HCT116 (cell line): ENCODE measurements at regions not wholly inside any gene's neighbourhood (a gene's known extent, or its start where the extent isn't known, plus 50 kb on each side); places are given as distances from the start of the nearest gene placed in this dataset.

ENCODE experiments used
- POLR2A ChIP-seq: IDR thresholded peaks from 2 replicates; pipeline ENCODE4 v1.7.0; 2011; ENCODE audit warnings: borderline replicate concordance; ENCODE audit not compliant: insufficient read depth, insufficient read length; ENCODE audit errors: extremely low read depth
- TF ChIP-seq, protein P1 (sequence below): IDR thresholded peaks from 2 replicates; pipeline ENCODE4 v1.6.1; 2011; ENCODE audit warnings: mild to moderate bottlenecking, low read length, moderate library complexity; ENCODE audit not compliant: insufficient replicate concordance; ENCODE audit errors: extremely low read depth
- TF ChIP-seq, protein P2 (sequence below), 3 experiments: fragments of 200-600 bp in 1 of 3; sonication (generic) in 1 of 3; IDR thresholded peaks in 2 of 3; conservative IDR thresholded peaks in 1 of 3; 2 replicates each; pipeline ENCODE4 v1.5.1; 2012 to 2017; ENCODE audit warnings: low read depth in 2 of 3, low read length in 2 of 3, antibody characterized with exemption in 1 of 3, borderline replicate concordance in 1 of 3, control low read depth in 1 of 3, mild to moderate bottlenecking in 1 of 3, mixed read lengths in 1 of 3, mixed run types in 1 of 3, moderate library complexity in 1 of 3; ENCODE audit not compliant: insufficient read depth in 1 of 3

DNA sequence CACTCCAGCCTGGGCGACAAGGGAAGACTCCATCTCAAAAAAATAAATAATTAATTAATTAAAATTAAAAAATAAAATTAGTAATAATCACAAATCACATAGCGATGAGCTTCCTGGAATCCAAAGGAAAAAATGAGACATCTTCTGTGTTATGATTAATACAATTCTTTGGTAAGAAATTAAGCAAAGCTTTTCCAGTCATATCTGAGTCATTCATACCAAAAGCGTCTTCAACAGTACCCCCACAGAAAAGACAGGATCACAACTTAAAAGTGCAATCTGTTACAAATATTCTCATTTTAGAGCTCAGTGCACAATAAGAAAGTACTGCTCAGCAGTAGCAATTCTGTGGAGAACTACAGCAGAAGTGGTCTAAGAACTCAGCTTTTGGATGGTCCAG is 168.5 kb upstream of the MXRA5 start:
- TF ChIP-seq, protein P1, sequence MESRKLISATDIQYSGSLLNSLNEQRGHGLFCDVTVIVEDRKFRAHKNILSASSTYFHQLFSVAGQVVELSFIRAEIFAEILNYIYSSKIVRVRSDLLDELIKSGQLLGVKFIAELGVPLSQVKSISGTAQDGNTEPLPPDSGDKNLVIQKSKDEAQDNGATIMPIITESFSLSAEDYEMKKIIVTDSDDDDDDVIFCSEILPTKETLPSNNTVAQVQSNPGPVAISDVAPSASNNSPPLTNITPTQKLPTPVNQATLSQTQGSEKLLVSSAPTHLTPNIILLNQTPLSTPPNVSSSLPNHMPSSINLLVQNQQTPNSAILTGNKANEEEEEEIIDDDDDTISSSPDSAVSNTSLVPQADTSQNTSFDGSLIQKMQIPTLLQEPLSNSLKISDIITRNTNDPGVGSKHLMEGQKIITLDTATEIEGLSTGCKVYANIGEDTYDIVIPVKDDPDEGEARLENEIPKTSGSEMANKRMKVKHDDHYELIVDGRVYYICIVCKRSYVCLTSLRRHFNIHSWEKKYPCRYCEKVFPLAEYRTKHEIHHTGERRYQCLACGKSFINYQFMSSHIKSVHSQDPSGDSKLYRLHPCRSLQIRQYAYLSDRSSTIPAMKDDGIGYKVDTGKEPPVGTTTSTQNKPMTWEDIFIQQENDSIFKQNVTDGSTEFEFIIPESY: no peak
- no peak for TF ChIP-seq POLR2A
- TF ChIP-seq, protein P2, sequence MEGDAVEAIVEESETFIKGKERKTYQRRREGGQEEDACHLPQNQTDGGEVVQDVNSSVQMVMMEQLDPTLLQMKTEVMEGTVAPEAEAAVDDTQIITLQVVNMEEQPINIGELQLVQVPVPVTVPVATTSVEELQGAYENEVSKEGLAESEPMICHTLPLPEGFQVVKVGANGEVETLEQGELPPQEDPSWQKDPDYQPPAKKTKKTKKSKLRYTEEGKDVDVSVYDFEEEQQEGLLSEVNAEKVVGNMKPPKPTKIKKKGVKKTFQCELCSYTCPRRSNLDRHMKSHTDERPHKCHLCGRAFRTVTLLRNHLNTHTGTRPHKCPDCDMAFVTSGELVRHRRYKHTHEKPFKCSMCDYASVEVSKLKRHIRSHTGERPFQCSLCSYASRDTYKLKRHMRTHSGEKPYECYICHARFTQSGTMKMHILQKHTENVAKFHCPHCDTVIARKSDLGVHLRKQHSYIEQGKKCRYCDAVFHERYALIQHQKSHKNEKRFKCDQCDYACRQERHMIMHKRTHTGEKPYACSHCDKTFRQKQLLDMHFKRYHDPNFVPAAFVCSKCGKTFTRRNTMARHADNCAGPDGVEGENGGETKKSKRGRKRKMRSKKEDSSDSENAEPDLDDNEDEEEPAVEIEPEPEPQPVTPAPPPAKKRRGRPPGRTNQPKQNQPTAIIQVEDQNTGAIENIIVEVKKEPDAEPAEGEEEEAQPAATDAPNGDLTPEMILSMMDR (IDR thresholded peaks at IDR 0.05 in 2 of 3, conservative IDR thresholded peaks at IDR 0.05 in 1 of 3; ENCODE audit: borderline replicate concordance in 1 of 3, insufficient read depth in 1 of 3, low read depth in 2 of 3, low read length in 2 of 3): no peak
